Mesodermal cell (in vitro differentiated cells): ENCODE measurements at regions not wholly inside any gene's neighbourhood (a gene's known extent, or its start where the extent isn't known, plus 50 kb on each side); places are given as distances from the start of the nearest gene placed in this dataset.

Experiments used
- H3K27ac ChIP-seq: 2 replicates; pipeline ENCODE4 v1.7.0; 2013; ENCODE audit warnings: mild to moderate bottlenecking, low read depth, low read length, moderate library complexity; ENCODE audit not compliant: severe bottlenecking
- H3K36me3 ChIP-seq: 2 replicates; pipeline ENCODE4 v1.7.1; 2013; ENCODE audit warnings: mild to moderate bottlenecking, low read length, moderate library complexity; ENCODE audit not compliant: control insufficient read depth, insufficient read depth
- H3K4me1 ChIP-seq: one replicate; pipeline ENCODE4 v1.7.1; 2013; ENCODE audit warnings: mild to moderate bottlenecking, low read length; ENCODE audit not compliant: insufficient read depth, control insufficient read depth, poor library complexity, severe bottlenecking
- H3K4me3 ChIP-seq: 2 replicates; pipeline ENCODE4 v1.7.0; 2013; ENCODE audit warnings: low read length, control low read depth, mild to moderate bottlenecking; ENCODE audit not compliant: insufficient read depth, poor library complexity, severe bottlenecking; ENCODE audit errors: extremely low read depth
- H3K9me3 ChIP-seq: 2 replicates; pipeline ENCODE4 v1.7.1; 2013; ENCODE audit warnings: mild to moderate bottlenecking, low read length, moderate library complexity; ENCODE audit not compliant: control insufficient read depth
- WGBS, 2 experiments: methylation state at CpG; one replicate each; pipeline ENCODE4 v1.1.5; 2013; ENCODE audit warnings: missing lambda C conversion rate in 2 of 2; ENCODE audit not compliant: insufficient coverage in 2 of 2; 5-methylcytosine and 5-hydroxymethylcytosine counted together

DNA sequence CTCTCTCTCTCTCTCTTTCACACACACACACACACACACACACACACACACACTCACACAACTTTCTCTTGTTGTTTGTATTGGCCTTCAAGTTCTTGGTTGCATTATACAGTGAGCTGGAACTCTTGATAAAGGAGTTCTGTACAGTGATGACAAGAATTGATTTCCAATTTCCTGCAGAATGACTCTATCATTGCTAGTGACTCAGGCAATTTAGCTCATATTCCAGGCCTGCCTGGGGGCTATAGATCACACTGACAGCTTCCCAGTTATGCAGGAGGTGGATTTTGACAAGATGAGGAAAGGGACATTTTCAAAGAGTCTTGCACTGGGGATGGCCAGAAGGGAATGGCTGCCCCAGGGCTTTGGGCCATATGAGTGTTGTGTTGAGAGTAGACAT lies 508.8 kb downstream of the TYW1 start:
- Histone ChIP-seq H3K4me1 (no peaks in the 10 kb centered on the region), H3K27ac (no peak overlapping the region), H3K4me3 (no peak overlapping the region), H3K36me3 (no peaks in the 10 kb centered on the region), H3K9me3 (peaks cover 7% of the 10 kb centered on the region)

DNA sequence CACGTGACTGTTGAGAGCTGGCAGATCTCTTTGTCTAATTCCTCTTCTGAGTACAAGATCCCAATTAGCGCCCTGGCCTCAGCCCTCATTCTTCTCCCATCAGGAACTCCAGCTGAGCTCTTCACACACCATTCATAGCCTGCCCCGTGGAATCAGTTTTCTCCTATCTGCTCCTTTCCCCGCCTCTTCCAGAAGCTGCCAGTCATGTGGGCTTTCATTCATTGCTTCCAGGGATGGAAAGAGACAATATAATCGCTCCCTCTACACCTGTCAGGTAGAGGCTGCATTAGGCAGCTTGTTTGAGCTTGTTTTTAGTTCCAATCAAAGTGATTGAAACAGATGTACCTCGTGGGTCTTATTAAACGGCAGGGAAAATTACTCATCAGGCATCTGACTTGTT lies 515.8 kb downstream of the TYW1 start:
- H3K27ac ChIP-seq = no peak overlapping the region
- no peaks in the 10 kb centered on the region for H3K36me3 ChIP-seq
- H3K9me3 ChIP-seq = no peaks in the 10 kb centered on the region
- no peaks in the 10 kb centered on the region for H3K4me1 ChIP-seq
- H3K4me3 ChIP-seq = no peak overlapping the region
- 70 to 78% methylated on average over 5 to 6 of the region's 7 CpGs for WGBS, 2 experiments

DNA sequence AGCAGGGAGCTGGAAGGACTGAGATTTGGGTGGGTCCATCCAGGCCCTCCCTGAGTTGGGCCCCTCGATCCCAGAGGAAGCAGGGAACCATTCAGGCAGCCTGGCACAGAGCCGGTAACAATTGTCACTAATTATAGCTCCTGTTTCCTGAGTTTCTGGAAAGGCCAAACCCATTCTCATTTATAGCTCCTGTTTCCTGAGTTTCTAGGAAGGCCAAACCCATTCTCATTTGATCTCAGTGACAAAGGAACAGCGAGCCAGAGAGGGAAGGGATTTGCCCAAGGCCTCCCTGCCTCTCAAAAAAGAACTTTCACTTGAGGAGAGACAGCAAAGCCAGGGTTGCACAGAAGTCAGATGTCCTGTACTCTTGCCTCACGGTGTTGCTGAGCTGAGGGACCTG lies 521.9 kb downstream of the TYW1 start:
- Histone ChIP-seq H3K4me3 (no peak overlapping the region), H3K4me1 (no peaks in the 10 kb centered on the region), H3K9me3 (no peaks in the 10 kb centered on the region), H3K27ac (no peak overlapping the region), H3K36me3 (no peaks in the 10 kb centered on the region)
- WGBS, 2 experiments = 66 to 79% methylated on average over 3 to 4 of the region's 4 CpGs

DNA sequence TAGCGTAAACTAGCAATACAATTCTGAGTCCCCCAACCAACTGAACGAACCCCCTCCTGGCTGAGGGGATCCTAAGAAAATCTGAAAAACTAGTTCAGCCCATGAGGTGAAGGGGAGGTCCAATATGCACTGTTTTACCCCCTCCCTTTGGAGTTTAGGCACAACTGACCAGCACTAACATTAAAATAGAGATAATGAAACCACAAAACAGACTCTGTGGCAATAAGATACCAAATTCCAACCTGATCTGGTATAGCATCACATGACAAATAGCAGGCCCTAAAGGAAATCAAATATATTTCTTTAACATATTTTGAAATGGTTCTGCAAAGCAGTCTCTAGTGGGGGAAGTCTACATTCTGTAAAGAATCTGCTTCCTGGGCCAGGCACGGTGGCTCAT lies 522.5 kb downstream of the TYW1 start:
- no peaks in the 10 kb centered on the region for H3K36me3 ChIP-seq
- no peak overlapping the region for H3K4me3 ChIP-seq
- H3K9me3 ChIP-seq = no peaks in the 10 kb centered on the region
- H3K4me1 ChIP-seq = no peaks in the 10 kb centered on the region
- no peak overlapping the region for H3K27ac ChIP-seq
- WGBS, 2 experiments = 83 to 95% methylated on average over 2 to 3 of the region's 3 CpGs

DNA sequence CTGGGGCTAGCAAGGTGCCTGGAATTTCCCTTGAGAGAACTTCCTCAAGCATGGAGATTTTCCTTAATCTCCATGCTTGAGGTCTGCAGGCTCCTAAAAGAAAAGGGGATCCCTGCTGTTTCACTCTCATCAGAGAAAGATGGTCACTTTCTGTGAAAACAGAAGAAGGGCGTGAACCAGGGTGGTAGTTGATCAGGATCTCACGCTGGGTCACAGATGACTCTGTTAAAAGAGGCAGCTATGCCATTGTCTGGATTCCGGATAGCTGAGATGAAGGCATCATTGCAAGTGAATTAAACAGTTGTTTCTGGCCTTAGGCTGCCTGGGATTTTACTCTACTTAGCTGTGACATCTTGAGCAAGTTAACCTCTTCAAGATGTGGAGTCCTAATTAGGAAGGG lies 525.9 kb downstream of the TYW1 start:
- Histone ChIP-seq H3K9me3 (peaks cover 5% of the 10 kb centered on the region), H3K4me1 (no peaks in the 10 kb centered on the region), H3K36me3 (no peaks in the 10 kb centered on the region), H3K4me3 (no peak overlapping the region), H3K27ac (no peak overlapping the region)
- 55 to 78% methylated on average over 2 to 3 of the region's 3 CpGs for WGBS, 2 experiments

DNA sequence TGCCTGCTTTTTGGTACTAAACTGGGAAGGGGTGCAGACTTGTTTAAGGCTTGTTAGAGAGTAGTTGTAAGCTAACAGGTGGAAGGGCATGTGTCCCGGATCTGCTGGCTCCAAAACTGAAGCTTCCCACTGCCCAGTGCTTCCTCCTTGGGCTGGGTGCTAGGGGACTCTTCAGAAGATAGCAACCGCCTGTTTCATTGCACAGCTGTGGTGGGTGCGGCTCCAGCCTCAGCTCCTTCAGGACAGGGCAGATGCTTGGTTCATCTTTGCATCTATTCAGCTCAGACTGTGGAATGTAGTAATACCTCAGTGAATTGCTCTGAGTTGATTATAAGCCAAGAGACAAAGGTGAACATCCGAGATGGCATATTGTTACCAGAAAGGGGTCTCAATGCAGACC lies 527.1 kb downstream of the TYW1 start:
- 85 to 96% methylated on average over 4 of the region's 4 CpGs for WGBS, 2 experiments
- Histone ChIP-seq H3K4me1 (no peaks in the 10 kb centered on the region), H3K27ac (no peak overlapping the region), H3K9me3 (peaks cover 5% of the 10 kb centered on the region), H3K36me3 (no peaks in the 10 kb centered on the region), H3K4me3 (no peak overlapping the region)

DNA sequence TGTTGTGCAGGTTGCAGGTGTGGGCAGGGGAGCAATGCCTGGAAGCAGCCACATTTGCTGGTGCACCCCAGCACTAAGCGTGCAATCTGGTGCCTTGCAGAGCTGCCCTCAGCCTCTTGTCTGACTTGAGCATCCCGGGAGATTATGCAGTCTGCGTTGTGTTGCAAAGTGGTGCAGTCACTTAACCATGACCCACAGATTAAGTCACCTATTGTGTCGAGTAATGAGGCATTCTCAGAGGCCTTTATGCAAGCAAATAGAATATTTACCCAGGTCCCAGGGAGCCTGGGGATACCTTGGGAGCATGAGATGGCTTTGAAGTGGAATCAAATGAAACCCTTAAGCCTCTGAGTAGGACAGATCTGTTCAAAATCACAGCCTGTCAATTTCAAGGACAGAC lies 529.0 kb downstream of the TYW1 start:
- H3K27ac ChIP-seq = no peak overlapping the region
- peaks cover 5% of the 10 kb centered on the region for H3K9me3 ChIP-seq
- H3K36me3 ChIP-seq = no peaks in the 10 kb centered on the region
- WGBS, 2 experiments = 37 to 54% methylated on average over 3 of the region's 4 CpGs
- no peak overlapping the region for H3K4me3 ChIP-seq
- H3K4me1 ChIP-seq = no peaks in the 10 kb centered on the region

DNA sequence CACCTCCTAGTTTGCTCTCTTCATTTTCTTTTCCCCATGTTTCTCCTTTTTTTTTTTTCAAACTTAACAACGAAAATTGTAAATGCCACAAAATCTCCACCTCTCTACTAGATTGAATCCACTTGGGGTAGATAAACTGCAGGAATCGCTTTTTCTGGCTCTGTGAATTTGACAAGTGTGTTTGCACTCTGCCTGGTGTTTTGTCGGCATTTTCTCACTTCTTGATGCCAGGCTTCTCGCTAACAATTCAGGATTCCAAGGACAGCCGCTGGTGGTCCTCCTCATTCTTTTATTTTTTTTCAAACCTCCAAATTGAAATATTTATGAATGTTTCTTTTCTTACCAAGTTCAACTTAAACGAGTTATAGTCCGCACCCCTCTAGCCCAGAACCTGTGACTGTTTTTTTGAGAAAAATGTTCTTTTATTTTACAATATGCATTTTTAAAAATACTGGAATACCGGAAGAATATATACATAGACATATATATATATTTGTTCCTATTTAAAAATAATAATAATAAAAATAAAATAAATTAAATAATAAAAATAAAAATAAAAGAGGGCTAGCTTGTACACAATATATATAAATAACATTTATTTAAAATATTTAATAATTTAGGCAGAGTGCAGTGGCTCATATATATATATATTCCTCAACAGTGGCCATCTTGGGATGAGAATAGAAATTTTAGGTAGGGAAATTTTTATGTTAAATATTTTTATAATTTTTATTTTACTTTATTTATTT lies 538.8 kb downstream of the TYW1 start:
- Histone ChIP-seq H3K4me1 (no peaks in the 10 kb centered on the region), H3K9me3 (no peaks in the 10 kb centered on the region)
- WGBS, 2 experiments = 94% methylated on average over 4 to 5 of the region's 8 CpGs

DNA sequence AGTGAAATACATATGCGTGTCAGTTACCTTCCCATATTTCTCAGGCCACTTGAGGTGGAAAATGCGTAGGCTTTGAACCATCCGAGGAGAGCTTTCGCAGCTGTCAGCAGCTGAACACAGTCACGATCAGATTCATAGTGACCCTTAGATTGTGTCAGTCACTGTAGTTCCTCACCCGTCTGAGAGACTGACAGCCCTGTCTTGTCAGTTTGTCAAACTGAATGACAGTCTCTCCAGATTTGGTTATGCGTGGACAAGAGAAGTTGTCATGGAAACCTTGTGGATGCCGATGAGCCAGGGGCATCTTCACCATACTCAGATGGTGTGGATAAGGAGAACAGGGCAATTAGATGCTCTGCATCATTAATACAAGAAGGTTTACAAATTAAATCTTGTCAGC lies 546.3 kb downstream of the TYW1 start:
- Histone ChIP-seq H3K27ac (no peak overlapping the region), H3K4me3 (no peak overlapping the region), H3K36me3 (no peaks in the 10 kb centered on the region), H3K4me1 (no peaks in the 10 kb centered on the region), H3K9me3 (no peaks in the 10 kb centered on the region)
- 92 to 97% methylated on average over 7 to 8 of the region's 8 CpGs for WGBS, 2 experiments

More for the DNA sequence above, 538.8 kb downstream of the TYW1 start:
- no peak overlapping the region for H3K27ac ChIP-seq
- no peak overlapping the region for H3K4me3 ChIP-seq
- no peaks in the 10 kb centered on the region for H3K36me3 ChIP-seq

DNA sequence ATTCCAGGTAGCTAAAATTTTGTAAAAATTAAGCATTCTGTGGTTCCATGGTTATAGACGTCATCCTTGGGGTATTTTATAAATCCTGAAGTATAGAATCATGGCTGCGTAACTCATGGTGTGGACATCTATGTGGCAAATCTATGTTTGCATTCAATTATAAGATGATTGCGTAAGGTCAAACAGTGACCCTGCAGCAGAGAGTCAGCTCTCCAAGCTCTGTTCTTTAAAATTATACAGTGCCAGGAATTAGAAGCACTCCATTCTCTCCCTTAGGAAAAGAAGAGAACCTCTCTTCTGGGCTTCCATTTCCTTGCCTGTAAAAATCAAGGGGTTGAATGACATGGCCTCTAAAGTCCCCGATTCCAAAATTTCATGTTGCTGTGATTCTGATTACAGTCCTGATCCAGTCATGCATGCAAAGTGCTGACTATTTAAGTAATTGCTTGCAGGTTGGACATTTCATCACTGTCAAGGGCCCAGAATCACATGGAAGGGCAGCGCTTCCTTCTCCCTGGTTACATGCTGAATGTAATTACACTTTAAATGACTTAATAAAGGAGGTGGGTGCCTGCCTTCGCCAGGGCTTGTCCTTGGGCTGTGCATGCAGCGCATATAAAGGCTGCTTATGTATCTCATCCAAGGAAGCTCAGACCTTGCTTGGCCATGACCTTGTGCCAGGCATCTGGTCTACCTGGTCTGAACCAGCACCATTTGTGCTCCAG lies 550.7 kb downstream of the TYW1 start:
- Histone ChIP-seq H3K4me3 (no peak overlapping the region), H3K36me3 (no peaks in the 10 kb centered on the region), H3K27ac (no peak overlapping the region), H3K9me3 (no peaks in the 10 kb centered on the region), H3K4me1 (no peaks in the 10 kb centered on the region)
- WGBS, 2 experiments = 89 to 97% methylated on average over 4 to 5 of the region's 7 CpGs

DNA sequence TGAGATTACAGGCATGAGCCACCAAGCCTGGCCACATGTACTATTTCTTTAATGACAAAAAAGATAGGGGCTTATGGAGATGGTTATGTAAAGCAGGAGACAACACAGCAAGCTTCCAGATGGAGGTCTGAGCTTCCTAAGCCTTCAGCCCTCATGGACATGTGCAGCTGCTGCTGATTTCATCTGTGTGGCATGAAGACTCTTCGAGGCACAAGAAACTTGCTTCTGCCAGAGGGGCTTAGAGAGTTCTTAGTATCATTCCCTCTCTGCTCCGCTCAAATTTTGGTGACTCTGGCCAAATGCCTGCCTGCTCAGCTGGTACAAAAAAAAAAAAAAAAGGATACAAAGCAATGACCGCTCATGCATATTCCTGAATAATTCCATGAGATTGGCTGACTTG lies 552.5 kb downstream of the TYW1 start:
- no peak overlapping the region for H3K4me3 ChIP-seq
- no peaks in the 10 kb centered on the region for H3K4me1 ChIP-seq
- no peaks in the 10 kb centered on the region for H3K36me3 ChIP-seq
- WGBS, 2 experiments = 84 to 85% methylated on average over 2 of the region's 3 CpGs
- H3K27ac ChIP-seq = no peak overlapping the region
- no peaks in the 10 kb centered on the region for H3K9me3 ChIP-seq
